ENCODE measurements at regions not wholly inside any gene's neighbourhood (a gene's known extent, or its start where the extent isn't known, plus 50 kb on each side); places are given as distances from the start of the nearest gene placed in this dataset.
"Not testable (repeated sequence)": the region's sequence is repeated elsewhere in the genome, so short reads cannot be mapped to it uniquely, and the experiment has no call there.

GRCh38 chr6:95877480-95877879 is 138.3 kb upstream of the FUT9 start:
- no peak for TF ChIP-seq CTCF (IDR thresholded peaks at IDR 0.05; ENCODE audit: low read depth, low read length)

GRCh38 chr6:95879856-95880255 is 135.9 kb upstream of the FUT9 start:
- H3K4me3 ChIP-seq (ENCODE audit: low read depth, low read length): no peak overlapping the region

More at GRCh38 chr6:95877480-95877879, 138.3 kb upstream of the FUT9 start:
- no peak overlapping the region for H3K4me3 ChIP-seq (ENCODE audit: low read depth, low read length)

GRCh38 chr6:95882371-95882770 is 133.4 kb upstream of the FUT9 start:
- H3K4me3 ChIP-seq (ENCODE audit: low read depth, low read length): no peak overlapping the region
- TF ChIP-seq CTCF (IDR thresholded peaks at IDR 0.05; ENCODE audit: low read depth, low read length): no peak

More at GRCh38 chr6:95879856-95880255, 135.9 kb upstream of the FUT9 start:
- no peak for TF ChIP-seq CTCF (IDR thresholded peaks at IDR 0.05; ENCODE audit: low read depth, low read length)

- not testable (repeated sequence) for H3K4me3 ChIP-seq (ENCODE audit: low read depth, low read length)
Measured at GRCh38 chr6:95888711-95889110, 127.1 kb upstream of the FUT9 start.

- no peak overlapping the region for H3K4me3 ChIP-seq (ENCODE audit: low read depth, low read length)
- no peak for TF ChIP-seq CTCF (IDR thresholded peaks at IDR 0.05; ENCODE audit: low read depth, low read length)
Measured at GRCh38 chr6:95905132-95905531, 110.6 kb upstream of the FUT9 start.

- TF ChIP-seq CTCF (IDR thresholded peaks at IDR 0.05; ENCODE audit: low read depth, low read length): no peak
- H3K4me3 ChIP-seq (ENCODE audit: low read depth, low read length): no peak overlapping the region
Measured at GRCh38 chr6:95917034-95917433, 98.7 kb upstream of the FUT9 start.

GRCh38 chr6:95923518-95923917 is 92.3 kb upstream of the FUT9 start:
- TF ChIP-seq CTCF (IDR thresholded peaks at IDR 0.05; ENCODE audit: low read depth, low read length): no peak
- H3K4me3 ChIP-seq (ENCODE audit: low read depth, low read length): no peak overlapping the region

GRCh38 chr6:95935736-95936135 is 80.0 kb upstream of the FUT9 start:
- H3K4me3 ChIP-seq (ENCODE audit: low read depth, low read length): no peak overlapping the region
- TF ChIP-seq CTCF (IDR thresholded peaks at IDR 0.05; ENCODE audit: low read depth, low read length): no peak
